ENCODE measurements at regions not wholly inside any gene's neighbourhood (a gene's known extent, or its start where the extent isn't known, plus 50 kb on each side); places are given as distances from the start of the nearest gene placed in this dataset.

DNA sequence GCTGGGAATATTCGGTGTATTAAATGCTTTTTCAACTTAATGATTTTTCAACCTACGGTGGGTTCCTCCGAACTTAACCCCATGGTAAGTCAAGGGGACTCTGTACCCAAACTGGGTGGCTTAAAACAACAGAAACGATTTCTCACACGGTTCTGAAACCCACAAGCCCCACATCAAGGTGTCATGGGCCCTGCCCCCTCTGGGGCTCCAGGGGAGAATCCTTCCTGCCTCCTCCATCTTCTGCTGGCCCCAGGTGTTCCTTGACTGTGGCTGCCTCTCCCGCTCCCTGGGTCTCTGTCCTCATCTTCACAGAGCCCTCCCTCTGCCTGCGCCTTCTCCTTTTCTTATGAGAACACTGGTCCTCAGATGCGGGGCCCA is 301.3 kb upstream of the SALL3 start:
- no peak for TF ChIP-seq POLR2A (IDR thresholded peaks at IDR 0.05)
- TF ChIP-seq, protein P1, sequence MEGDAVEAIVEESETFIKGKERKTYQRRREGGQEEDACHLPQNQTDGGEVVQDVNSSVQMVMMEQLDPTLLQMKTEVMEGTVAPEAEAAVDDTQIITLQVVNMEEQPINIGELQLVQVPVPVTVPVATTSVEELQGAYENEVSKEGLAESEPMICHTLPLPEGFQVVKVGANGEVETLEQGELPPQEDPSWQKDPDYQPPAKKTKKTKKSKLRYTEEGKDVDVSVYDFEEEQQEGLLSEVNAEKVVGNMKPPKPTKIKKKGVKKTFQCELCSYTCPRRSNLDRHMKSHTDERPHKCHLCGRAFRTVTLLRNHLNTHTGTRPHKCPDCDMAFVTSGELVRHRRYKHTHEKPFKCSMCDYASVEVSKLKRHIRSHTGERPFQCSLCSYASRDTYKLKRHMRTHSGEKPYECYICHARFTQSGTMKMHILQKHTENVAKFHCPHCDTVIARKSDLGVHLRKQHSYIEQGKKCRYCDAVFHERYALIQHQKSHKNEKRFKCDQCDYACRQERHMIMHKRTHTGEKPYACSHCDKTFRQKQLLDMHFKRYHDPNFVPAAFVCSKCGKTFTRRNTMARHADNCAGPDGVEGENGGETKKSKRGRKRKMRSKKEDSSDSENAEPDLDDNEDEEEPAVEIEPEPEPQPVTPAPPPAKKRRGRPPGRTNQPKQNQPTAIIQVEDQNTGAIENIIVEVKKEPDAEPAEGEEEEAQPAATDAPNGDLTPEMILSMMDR (IDR thresholded peaks at IDR 0.05) = no peak
- no peak for TF ChIP-seq POLR2AphosphoS5 (IDR thresholded peaks at IDR 0.05)
